Stimulated activated memory B cell treated with anti-CD40 and anti-IgM and Interleukin-4, amounts not matched to agents 10 μg/mL and 1 μg/mL and 100 μg/mL, for 72 hours (primary cell): ENCODE measurements at regions not wholly inside any gene's neighbourhood (a gene's known extent, or its start where the extent isn't known, plus 50 kb on each side); places are given as distances from the start of the nearest gene placed in this dataset.
A peak's percentile ranks its signal among the peaks of the same experiment; 100 is the strongest.

Experiments
- ATAC-seq: fragments of 150-1000 bp; cut with Tn5 transposase; 2 replicates; pipeline ENCODE4 v1.10.0; 2021
- H3K27ac Mint-ChIP-seq: one replicate; pipeline ENCODE4 v1.8.0; 2022; ENCODE audit warnings: mild to moderate bottlenecking, mixed read lengths
- H3K27me3 Mint-ChIP-seq: one replicate; pipeline ENCODE4 v1.8.0; 2022; ENCODE audit warnings: mixed read lengths
- H3K36me3 Mint-ChIP-seq: one replicate; pipeline ENCODE4 v1.8.0; 2022; ENCODE audit warnings: mixed read lengths
- H3K4me1 Mint-ChIP-seq: one replicate; pipeline ENCODE4 v1.8.0; 2022; ENCODE audit warnings: mixed read lengths
- H3K4me3 Mint-ChIP-seq: one replicate; pipeline ENCODE4 v1.8.0; 2022; ENCODE audit warnings: mild to moderate bottlenecking, moderate library complexity, mixed read lengths
- H3K9me3 Mint-ChIP-seq: one replicate; pipeline ENCODE4 v1.8.0; 2022; ENCODE audit warnings: mixed read lengths

GRCh38 chr5:88666761-88667495 lies 216.1 kb downstream of the MEF2C start:
- peaks cover 72% of the 10 kb centered on the region for H3K27me3 Mint-ChIP-seq
- peak overlapping the region; percentile 68 for H3K27ac Mint-ChIP-seq
- H3K4me1 Mint-ChIP-seq = peaks cover 19% of the 10 kb centered on the region
- H3K9me3 Mint-ChIP-seq = no peaks in the 10 kb centered on the region
- H3K36me3 Mint-ChIP-seq = no peaks in the 10 kb centered on the region
- H3K4me3 Mint-ChIP-seq = peak overlapping the region; percentile 82
- no peak for ATAC-seq

- no peak overlapping the region for H3K27ac Mint-ChIP-seq
These were observed 217.2 kb downstream of the MEF2C start for GRCh38 chr5:88665750-88666215.

GRCh38 chr5:88664645-88665044 lies 218.3 kb downstream of the MEF2C start:
- no peak overlapping the region for H3K27ac Mint-ChIP-seq
- H3K4me3 Mint-ChIP-seq = no peak overlapping the region
- H3K36me3 Mint-ChIP-seq = no peaks in the 10 kb centered on the region
- H3K9me3 Mint-ChIP-seq = no peaks in the 10 kb centered on the region
- H3K4me1 Mint-ChIP-seq = peaks cover 32% of the 10 kb centered on the region
- ATAC-seq = no peak
- peaks cover 83% of the 10 kb centered on the region for H3K27me3 Mint-ChIP-seq

More at GRCh38 chr5:88665750-88666215, 217.2 kb downstream of the MEF2C start:
- no peaks in the 10 kb centered on the region for H3K9me3 Mint-ChIP-seq
- no peak for ATAC-seq
- H3K4me1 Mint-ChIP-seq = peaks cover 27% of the 10 kb centered on the region
- no peaks in the 10 kb centered on the region for H3K36me3 Mint-ChIP-seq
- H3K4me3 Mint-ChIP-seq = no peak overlapping the region
- peaks cover 72% of the 10 kb centered on the region for H3K27me3 Mint-ChIP-seq

- no peaks in the 10 kb centered on the region for H3K36me3 Mint-ChIP-seq
- H3K27me3 Mint-ChIP-seq = peaks cover 78% of the 10 kb centered on the region
- H3K9me3 Mint-ChIP-seq = no peaks in the 10 kb centered on the region
- H3K27ac Mint-ChIP-seq = no peak overlapping the region
- H3K4me1 Mint-ChIP-seq = peaks cover 32% of the 10 kb centered on the region
- no peak for ATAC-seq
- H3K4me3 Mint-ChIP-seq = no peak overlapping the region
These were observed 219.2 kb downstream of the MEF2C start for GRCh38 chr5:88663793-88664216.

DNA sequence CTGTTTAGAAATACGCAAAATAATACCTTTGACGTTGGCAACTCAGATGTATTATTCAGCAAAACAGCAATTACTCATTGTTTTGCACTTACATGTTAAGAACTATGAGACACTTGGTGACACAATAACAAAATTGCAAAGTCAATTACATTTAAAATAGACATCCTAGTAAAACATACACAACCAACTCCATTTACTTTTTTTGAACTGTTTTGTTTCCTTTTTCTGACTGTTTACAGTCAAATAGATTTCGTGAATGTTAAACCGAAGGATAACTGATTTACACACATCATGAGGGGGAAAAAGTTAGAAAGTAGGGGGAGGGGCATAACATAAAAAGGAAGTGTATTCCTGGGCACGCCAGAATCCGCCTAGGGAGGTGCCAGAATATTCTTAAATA lies 220.1 kb downstream of the MEF2C start:
- H3K36me3 Mint-ChIP-seq = no peaks in the 10 kb centered on the region
- H3K27ac Mint-ChIP-seq = no peak overlapping the region
- no peaks in the 10 kb centered on the region for H3K9me3 Mint-ChIP-seq
- peaks cover 69% of the 10 kb centered on the region for H3K27me3 Mint-ChIP-seq
- peaks cover 31% of the 10 kb centered on the region for H3K4me1 Mint-ChIP-seq
- no peak for ATAC-seq
- no peak overlapping the region for H3K4me3 Mint-ChIP-seq

GRCh38 chr5:88661806-88662207 lies 221.2 kb downstream of the MEF2C start:
- H3K27me3 Mint-ChIP-seq = peaks cover 58% of the 10 kb centered on the region
- ATAC-seq = no peak
- peaks cover 21% of the 10 kb centered on the region for H3K4me1 Mint-ChIP-seq
- no peaks in the 10 kb centered on the region for H3K36me3 Mint-ChIP-seq
- no peak overlapping the region for H3K27ac Mint-ChIP-seq
- H3K4me3 Mint-ChIP-seq = no peak overlapping the region
- H3K9me3 Mint-ChIP-seq = no peaks in the 10 kb centered on the region

DNA sequence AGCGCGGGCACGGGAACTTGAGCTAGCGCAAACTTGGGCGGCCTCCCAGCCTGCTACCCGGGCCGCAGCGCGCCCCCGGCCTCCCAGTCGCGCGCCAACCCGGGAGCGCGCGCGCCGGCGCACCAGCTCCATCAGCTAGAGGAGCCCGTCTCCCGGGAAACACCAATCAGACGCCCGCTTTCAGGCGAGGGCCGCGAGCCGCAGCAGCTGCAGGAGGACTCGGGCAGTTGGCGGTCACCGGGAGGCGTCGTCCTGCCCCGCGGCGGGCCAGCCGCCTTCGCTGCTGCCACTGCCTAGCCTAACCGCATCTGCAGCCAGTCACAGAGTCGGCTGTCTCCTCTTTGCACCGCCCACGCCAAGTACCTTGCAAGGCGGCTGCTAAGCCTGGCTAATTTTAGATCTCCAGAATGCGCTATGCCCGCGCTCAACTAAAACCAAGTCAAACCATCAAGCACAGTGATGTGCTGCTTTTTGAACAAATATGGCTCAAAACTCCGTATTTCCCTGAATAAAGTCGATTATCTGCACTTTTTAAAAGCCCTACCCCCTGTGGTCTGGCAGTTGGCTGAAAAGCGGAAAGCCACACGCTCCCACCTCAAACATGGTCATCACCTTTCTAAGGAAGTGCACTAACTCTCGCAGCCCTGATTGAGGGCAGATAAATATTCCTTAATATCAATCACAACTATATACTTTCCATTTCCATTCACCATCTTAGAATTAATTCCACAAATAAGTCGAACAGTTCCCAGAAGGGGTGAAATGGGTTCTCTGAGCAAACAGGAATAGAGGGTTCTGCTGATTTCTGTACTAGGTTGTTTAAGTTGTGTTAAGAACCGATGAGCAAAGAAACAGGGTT lies 221.8 kb downstream of the MEF2C start:
- Mint-ChIP-seq H3K4me1 (peaks cover 15% of the 10 kb centered on the region), H3K27ac (no peak overlapping the region), H3K36me3 (no peaks in the 10 kb centered on the region), H3K4me3 (peak overlapping the region; percentile 67), H3K27me3 (peaks cover 52% of the 10 kb centered on the region), H3K9me3 (no peaks in the 10 kb centered on the region)
- ATAC-seq = no peak

- no peak overlapping the region for H3K27ac Mint-ChIP-seq
- ATAC-seq = no peak
- H3K4me1 Mint-ChIP-seq = peaks cover 14% of the 10 kb centered on the region
- no peaks in the 10 kb centered on the region for H3K9me3 Mint-ChIP-seq
- H3K4me3 Mint-ChIP-seq = peak overlapping the region; percentile 62
- H3K27me3 Mint-ChIP-seq = peaks cover 45% of the 10 kb centered on the region
- no peaks in the 10 kb centered on the region for H3K36me3 Mint-ChIP-seq
These were observed 222.6 kb downstream of the MEF2C start for GRCh38 chr5:88660264-88660946.

DNA sequence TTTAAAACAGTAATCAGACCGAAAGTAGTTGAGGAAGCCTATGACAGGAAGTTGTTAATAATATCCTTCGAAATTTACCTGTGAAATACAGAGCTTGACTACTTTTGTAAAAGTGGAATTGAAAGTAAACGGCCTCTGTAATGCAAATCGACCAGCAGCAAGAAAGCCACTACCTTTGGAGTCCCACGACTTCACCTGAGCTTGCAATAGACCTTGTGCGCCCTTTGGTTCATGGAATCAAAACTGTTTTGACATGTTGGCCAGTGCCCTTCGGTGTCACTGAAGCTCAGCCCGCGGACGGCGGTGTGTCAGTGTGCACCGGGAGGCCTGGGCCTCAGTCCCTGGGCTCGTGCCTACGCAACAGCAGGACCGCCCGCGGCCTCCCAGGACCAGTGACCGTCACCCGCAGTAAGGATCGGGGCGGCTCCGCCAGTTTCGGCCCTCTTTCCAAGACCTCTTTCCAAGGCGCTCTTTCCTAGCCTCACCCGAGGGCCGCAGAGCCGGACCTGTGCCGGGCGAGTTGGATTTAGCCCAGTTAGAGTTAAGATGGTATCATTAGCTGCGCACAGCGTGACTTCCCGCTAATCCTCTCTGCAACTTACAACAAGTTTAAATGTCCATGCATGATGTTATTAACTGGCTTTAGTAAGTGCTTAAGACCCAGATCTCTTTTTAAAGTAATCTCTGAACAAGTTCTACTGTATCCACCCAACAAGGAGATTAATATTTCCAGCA lies 223.3 kb downstream of the MEF2C start:
- Mint-ChIP-seq H3K4me3 (peak overlapping the region; percentile 62), H3K9me3 (no peaks in the 10 kb centered on the region), H3K4me1 (peaks cover 14% of the 10 kb centered on the region), H3K36me3 (no peaks in the 10 kb centered on the region), H3K27me3 (peaks cover 45% of the 10 kb centered on the region), H3K27ac (no peak overlapping the region)
- ATAC-seq = peak; percentile 20

GRCh38 chr5:88658886-88659285 lies 224.1 kb downstream of the MEF2C start:
- Mint-ChIP-seq H3K27me3 (peaks cover 39% of the 10 kb centered on the region), H3K36me3 (no peaks in the 10 kb centered on the region), H3K4me1 (peaks cover 14% of the 10 kb centered on the region), H3K27ac (no peak overlapping the region), H3K9me3 (no peaks in the 10 kb centered on the region), H3K4me3 (no peak overlapping the region)
- no peak for ATAC-seq

GRCh38 chr5:88657906-88658775 lies 224.8 kb downstream of the MEF2C start:
- Mint-ChIP-seq H3K9me3 (no peaks in the 10 kb centered on the region), H3K27me3 (peaks cover 33% of the 10 kb centered on the region), H3K4me3 (no peak overlapping the region), H3K27ac (no peak overlapping the region), H3K4me1 (peaks cover 14% of the 10 kb centered on the region), H3K36me3 (no peaks in the 10 kb centered on the region)
- no peak for ATAC-seq

- Mint-ChIP-seq H3K9me3 (no peaks in the 10 kb centered on the region), H3K27ac (no peak overlapping the region), H3K27me3 (peaks cover 36% of the 10 kb centered on the region), H3K4me1 (peaks cover 14% of the 10 kb centered on the region), H3K36me3 (no peaks in the 10 kb centered on the region), H3K4me3 (no peak overlapping the region)
- ATAC-seq = no peak
These were observed 225.8 kb downstream of the MEF2C start for GRCh38 chr5:88657136-88657535.

DNA sequence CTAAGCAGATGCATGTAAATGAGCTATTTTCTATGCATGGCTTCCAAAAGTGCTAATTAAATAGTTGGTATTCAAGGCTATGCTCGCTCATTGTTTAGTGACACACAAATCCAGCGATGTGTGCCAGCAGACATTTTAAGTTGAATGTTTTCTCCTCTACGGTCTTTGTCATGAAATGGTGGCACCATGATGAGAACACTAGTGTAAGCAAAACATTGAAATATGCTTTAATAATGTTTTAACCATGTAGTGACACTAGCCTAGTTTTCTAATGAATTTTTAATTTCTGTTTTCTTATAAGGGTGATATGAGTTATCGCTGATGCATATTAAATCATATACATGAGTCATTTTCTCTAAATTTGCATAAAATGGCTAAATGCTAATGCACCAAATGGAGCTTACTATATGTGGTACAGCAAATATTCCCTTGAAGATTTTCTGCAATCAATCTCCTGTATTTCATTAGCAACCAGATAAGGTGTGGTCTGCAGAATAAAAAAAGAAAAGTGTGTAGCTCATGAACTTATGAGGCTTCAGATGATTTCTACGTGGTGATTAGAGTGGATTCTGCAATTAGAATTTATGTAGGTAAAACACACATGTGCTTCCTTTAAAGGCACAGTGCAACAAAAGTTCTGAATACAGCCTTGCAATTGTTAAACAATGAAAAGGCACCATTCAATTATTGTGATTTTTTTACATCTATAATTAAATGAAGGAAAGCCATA lies 226.6 kb downstream of the MEF2C start:
- no peaks in the 10 kb centered on the region for H3K36me3 Mint-ChIP-seq
- peaks cover 11% of the 10 kb centered on the region for H3K4me1 Mint-ChIP-seq
- no peak overlapping the region for H3K4me3 Mint-ChIP-seq
- no peak for ATAC-seq
- H3K9me3 Mint-ChIP-seq = no peaks in the 10 kb centered on the region
- no peak overlapping the region for H3K27ac Mint-ChIP-seq
- H3K27me3 Mint-ChIP-seq = peaks cover 39% of the 10 kb centered on the region
